Testis (tissue), 2 donors: ENCODE measurements at regions not wholly inside any gene's neighbourhood (a gene's known extent, or its start where the extent isn't known, plus 50 kb on each side); places are given as distances from the start of the nearest gene placed in this dataset.

Experiments used
- CTCF ChIP-seq, 3 experiments: fragments of 450-650 bp in 2 of 3; fragments of 200-600 bp in 1 of 3; sonication (generic) in 1 of 3; IDR thresholded peaks; one replicate each; pipeline ENCODE4 v1.5.1; 2016 to 2019; ENCODE audit warnings: antibody characterized with exemption in 3 of 3, mild to moderate bottlenecking in 2 of 3, moderate library complexity in 1 of 3
- POLR2A ChIP-seq: fragments of 450-650 bp; IDR thresholded peaks from one replicate; pipeline ENCODE4 v1.6.1; 2017; ENCODE audit warnings: antibody characterized with exemption, mild to moderate bottlenecking, moderate library complexity

DNA sequence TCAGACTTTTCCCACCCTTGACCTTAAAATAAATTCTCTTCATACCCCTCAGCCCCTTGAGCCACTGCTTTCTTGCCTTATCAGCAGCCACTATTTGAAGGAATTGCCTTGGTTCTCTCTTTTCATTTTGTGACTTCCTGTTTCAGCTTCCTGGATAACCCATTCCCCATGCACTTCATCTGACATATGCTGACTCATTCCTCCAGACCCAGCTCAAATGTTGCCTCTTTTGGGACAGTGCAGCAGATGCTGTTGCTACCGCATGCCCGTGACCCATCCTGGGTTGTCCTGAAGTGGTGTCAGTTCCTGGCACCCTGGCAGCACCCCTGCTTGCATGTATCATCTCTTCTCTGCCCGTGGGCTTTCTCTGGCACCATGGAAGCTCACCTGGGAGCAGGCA is 496.1 kb downstream of the PTPRU start:
- TF ChIP-seq CTCF (IDR thresholded peaks at IDR 0.05) (no peak), POLR2A (no peak)
